H1 (cell line): ENCODE measurements at regions not wholly inside any gene's neighbourhood (a gene's known extent, or its start where the extent isn't known, plus 50 kb on each side); places are given as distances from the start of the nearest gene placed in this dataset.

Source experiments
- CTCF ChIP-seq, 3 experiments: IDR thresholded peaks; 1 replicate in 2 of 3; 2 replicates in 1 of 3; pipeline versions ENCODE4 v1.5.1 to v1.6.1; 2011; ENCODE audit warnings: low read length in 3 of 3, mild to moderate bottlenecking in 3 of 3, inconsistent platforms in 2 of 3, low read depth in 1 of 3, moderate library complexity in 1 of 3; ENCODE audit not compliant: insufficient read depth in 1 of 3; ENCODE audit errors: control extremely low read depth in 1 of 3
- POLR2A ChIP-seq, 2 experiments: IDR thresholded peaks; 1 replicate in 1 of 2; 2 replicates in 1 of 2; pipeline ENCODE4 v1.6.1; 2011; ENCODE audit warnings: low read depth in 2 of 2, low read length in 2 of 2, mild to moderate bottlenecking in 2 of 2; ENCODE audit errors: control extremely low read depth in 1 of 2
- SIN3A ChIP-seq, 2 experiments: IDR thresholded peaks in 1 of 2; conservative IDR thresholded peaks in 1 of 2; 2 replicates each; pipeline ENCODE4 v1.6.1; 2011 to 2012; ENCODE audit warnings: low read length in 2 of 2, improper control_type of control experiment in 1 of 2, low read depth in 1 of 2, mild to moderate bottlenecking in 1 of 2
- SP2 ChIP-seq: IDR thresholded peaks from 2 replicates; pipeline ENCODE4 v1.6.1; 2012; ENCODE audit warnings: mild to moderate bottlenecking, low read length, inconsistent platforms
- SP4 ChIP-seq: IDR thresholded peaks from 2 replicates; pipeline ENCODE4 v1.6.1; 2012; ENCODE audit warnings: low read length, inconsistent platforms
- ZNF274 ChIP-seq: IDR thresholded peaks from 2 replicates; pipeline ENCODE4 v1.7.0; 2012; ENCODE audit warnings: low read length, borderline replicate concordance; ENCODE audit errors: extremely low read depth

GRCh38 chrX:149199734-149200133, 305.4 kb downstream of the IDS start (continued):
- TF ChIP-seq CTCF (IDR thresholded peaks at IDR 0.05; ENCODE audit: control extremely low read depth in 1 of 3, insufficient read depth in 1 of 3, low read depth in 1 of 3, low read length in 3 of 3) (no peak), POLR2A (IDR thresholded peaks at IDR 0.05; ENCODE audit: control extremely low read depth in 1 of 2, low read depth in 2 of 2, low read length in 2 of 2) (no peak), SP2 (no peak), SIN3A (conservative IDR thresholded peaks at IDR 0.05 in 1 of 2, IDR thresholded peaks at IDR 0.05 in 1 of 2; ENCODE audit: low read depth in 1 of 2, low read length in 2 of 2) (no peak), SP4 (no peak), ZNF274 (no peak)
- TF ChIP-seq, all 59 proteins: peak for 0
